Retinal pigment epithelial cell (primary cell): ENCODE measurements at regions not wholly inside any gene's neighbourhood (a gene's known extent, or its start where the extent isn't known, plus 50 kb on each side); places are given as distances from the start of the nearest gene placed in this dataset.

Experiments used
- DNase-seq: peaks from one replicate; pipeline ENCODE4 v3.0.0-alpha.2; 2010; ENCODE audit warnings: low read depth
- H3K4me3 ChIP-seq: 2 replicates; pipeline ENCODE4 v1.5.1; 2011; ENCODE audit warnings: mild to moderate bottlenecking, low read length, control low read depth, moderate library complexity
- CTCF ChIP-seq: conservative IDR thresholded peaks from 2 replicates; pipeline ENCODE4 v1.5.1; 2011; ENCODE audit warnings: low read depth, low read length, control low read depth, inconsistent platforms

- no peak for TF ChIP-seq CTCF
- no peak for DNase-seq
- no peak overlapping the region for H3K4me3 ChIP-seq
Observed at GRCh38 chr16:54473226-54473993, 186.8 kb upstream of the IRX3 start.

GRCh38 chr16:54467398-54467797 is 180.8 kb upstream of the IRX3 start:
- no peak for DNase-seq
- no peak for TF ChIP-seq CTCF
- H3K4me3 ChIP-seq: no peak overlapping the region

- no peak for DNase-seq
- no peak overlapping the region for H3K4me3 ChIP-seq
- TF ChIP-seq CTCF: no peak
Observed at GRCh38 chr16:54466233-54466632, 179.6 kb upstream of the IRX3 start.

GRCh38 chr16:54465063-54465462 is 178.5 kb upstream of the IRX3 start:
- no peak for DNase-seq
- no peak overlapping the region for H3K4me3 ChIP-seq
- TF ChIP-seq CTCF: no peak

GRCh38 chr16:54462771-54463170 is 176.2 kb upstream of the IRX3 start:
- no peak for DNase-seq
- no peak overlapping the region for H3K4me3 ChIP-seq
- TF ChIP-seq CTCF: no peak

- no peak for DNase-seq
- no peak overlapping the region for H3K4me3 ChIP-seq
Observed at GRCh38 chr16:54462151-54462651, 175.6 kb upstream of the IRX3 start.

More at GRCh38 chr16:54462151-54462651, 175.6 kb upstream of the IRX3 start:
- no peak for TF ChIP-seq CTCF
